Mucosa of rectum (tissue), 2 donors: ENCODE measurements at regions not wholly inside any gene's neighbourhood (a gene's known extent, or its start where the extent isn't known, plus 50 kb on each side); places are given as distances from the start of the nearest gene placed in this dataset.
A peak's percentile ranks its signal among the peaks of the same experiment; 100 is the strongest.

Source experiments
- H3K27ac ChIP-seq, 2 donors: one replicate each; pipeline ENCODE4 v1.7.0; 2013; ENCODE audit warnings: inconsistent platforms in 2 of 2, low read depth in 2 of 2, low read length in 2 of 2
- H3K27me3 ChIP-seq, 2 donors: one replicate each; pipeline ENCODE4 v1.7.0; 2013; ENCODE audit warnings: low read length in 2 of 2; ENCODE audit not compliant: control insufficient read depth in 2 of 2, insufficient read depth in 2 of 2
- H3K36me3 ChIP-seq, 2 donors: one replicate each; pipeline ENCODE4 v1.7.0; 2013; ENCODE audit warnings: low read length in 2 of 2; ENCODE audit not compliant: control insufficient read depth in 2 of 2, insufficient read depth in 2 of 2
- H3K4me1 ChIP-seq, 2 donors: one replicate each; pipeline ENCODE4 v1.7.0; 2013; ENCODE audit warnings: low read length in 2 of 2, mild to moderate bottlenecking in 1 of 2; ENCODE audit not compliant: control insufficient read depth in 2 of 2, insufficient read depth in 2 of 2
- H3K4me3 ChIP-seq, 2 donors: one replicate each; pipeline ENCODE4 v1.7.0; 2013; ENCODE audit warnings: low read length in 2 of 2
- H3K9ac ChIP-seq, 2 donors: one replicate each; pipeline ENCODE4 v1.7.0; 2013; ENCODE audit warnings: low read length in 2 of 2, low read depth in 1 of 2, mild to moderate bottlenecking in 1 of 2
- H3K9me3 ChIP-seq, 2 donors: one replicate each; pipeline ENCODE4 v1.7.0; 2013; ENCODE audit warnings: low read length in 2 of 2; ENCODE audit not compliant: control insufficient read depth in 2 of 2
- donor health status: healthy.
- donor health status: Normal muscosa, but diverticular disease.

DNA sequence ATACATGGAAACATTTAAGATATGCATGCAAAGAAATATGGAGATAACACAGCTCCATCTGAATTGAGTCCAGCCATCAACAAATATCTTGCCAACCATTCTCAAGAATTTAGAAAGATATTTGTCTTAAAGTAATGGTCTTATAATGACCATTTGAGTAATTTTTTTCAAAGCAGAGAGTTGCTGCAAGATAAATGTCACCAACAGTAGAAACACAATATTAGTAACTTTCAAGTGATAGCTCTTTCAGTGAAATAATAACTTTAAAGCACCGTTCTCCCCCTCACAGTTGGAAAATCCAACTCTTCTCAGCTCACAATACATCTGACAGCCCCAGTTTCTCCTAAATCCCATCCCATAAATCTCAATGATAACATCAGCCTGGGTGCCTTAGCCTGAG, 481.0 kb upstream of the ADAMTS5 start:
- Histone ChIP-seq H3K4me1 (no peaks in the 10 kb centered on the region), H3K27ac (no peak overlapping the region), H3K27me3 (no peaks in the 10 kb centered on the region), H3K4me3 (no peak overlapping the region), H3K9ac (no peak overlapping the region), H3K36me3 (no peaks in the 10 kb centered on the region), H3K9me3 (no peaks in the 10 kb centered on the region)

DNA sequence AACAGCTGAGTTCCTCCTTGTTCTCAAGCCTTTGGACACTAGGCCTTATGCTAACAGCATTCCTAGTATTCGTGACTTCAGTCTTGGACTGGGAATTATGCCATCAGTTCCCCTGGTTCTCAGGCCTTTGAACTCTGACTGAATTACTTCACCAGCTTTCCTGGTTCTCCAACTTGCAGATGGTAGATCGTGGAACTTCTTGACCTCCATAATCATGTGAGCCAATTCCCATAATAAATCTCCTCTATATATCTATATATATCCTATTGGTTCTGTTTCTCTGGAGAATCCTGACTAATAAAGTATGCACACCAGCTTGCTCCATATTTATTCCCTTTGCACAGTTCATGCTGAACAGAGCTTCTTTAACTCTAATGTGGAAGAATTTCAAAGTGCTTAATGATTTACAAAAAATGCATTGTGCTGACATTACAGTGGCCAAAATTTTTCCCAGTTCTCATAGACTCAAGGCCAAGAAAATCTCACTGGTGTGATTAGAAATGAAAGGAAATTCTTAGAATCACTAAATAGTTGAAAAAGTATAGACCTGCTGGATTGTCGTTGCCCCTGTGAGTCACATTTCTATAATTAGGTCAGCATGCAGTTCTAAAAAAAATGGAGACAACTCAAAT, 462.9 kb upstream of the ADAMTS5 start:
- no peaks in the 10 kb centered on the region for H3K4me1 ChIP-seq
- H3K4me3 ChIP-seq = no peak overlapping the region
- H3K9me3 ChIP-seq = no peaks in the 10 kb centered on the region
- no peaks in the 10 kb centered on the region for H3K36me3 ChIP-seq
- no peak overlapping the region for H3K9ac ChIP-seq
- H3K27ac ChIP-seq = no peak overlapping the region
- H3K27me3 ChIP-seq = no peaks in the 10 kb centered on the region

DNA sequence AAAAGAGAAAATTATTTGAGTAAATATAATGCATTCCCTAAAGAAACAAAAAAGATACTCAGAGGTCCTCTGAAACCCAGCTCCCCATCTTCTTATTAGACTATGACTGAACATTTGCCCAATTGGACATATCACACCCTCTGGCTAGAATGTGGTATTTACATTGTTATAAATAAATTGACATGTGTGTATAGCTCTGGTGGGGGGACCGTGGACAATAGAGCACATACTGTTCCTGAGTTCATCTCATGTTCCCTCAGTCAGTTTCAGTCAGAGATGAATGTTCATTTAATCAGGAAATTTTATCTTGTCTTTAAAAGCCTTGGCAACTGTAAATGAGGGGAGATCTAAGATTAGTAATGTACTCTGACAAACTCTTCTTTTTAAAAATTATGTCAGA, 459.3 kb upstream of the ADAMTS5 start:
- H3K4me3 ChIP-seq = no peak overlapping the region
- no peaks in the 10 kb centered on the region for H3K36me3 ChIP-seq
- peaks cover 0 to 2% of the 10 kb centered on the region in 2 donors for H3K4me1 ChIP-seq
- H3K9ac ChIP-seq = no peak overlapping the region
- H3K27ac ChIP-seq = no peak overlapping the region
- no peaks in the 10 kb centered on the region for H3K9me3 ChIP-seq
- H3K27me3 ChIP-seq = no peaks in the 10 kb centered on the region

DNA sequence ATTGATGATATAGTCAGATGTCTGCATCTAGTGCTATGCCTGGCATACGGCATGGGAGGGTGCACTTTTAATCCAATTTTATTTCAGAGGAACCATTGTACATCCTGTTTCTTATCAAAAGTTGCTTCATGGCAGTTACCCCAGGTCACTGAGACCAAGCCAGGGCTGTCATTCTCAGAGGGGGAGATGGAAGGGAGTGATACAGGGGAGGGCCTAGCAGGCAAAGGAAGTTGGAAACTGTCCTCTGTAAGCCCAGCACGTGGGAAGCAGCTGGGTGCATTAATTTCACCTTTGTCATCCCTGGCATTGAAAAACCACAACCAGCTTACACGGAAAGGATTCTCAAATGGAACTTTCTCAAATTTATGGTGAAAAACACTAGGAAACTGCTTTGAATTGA, 458.7 kb upstream of the ADAMTS5 start:
- Histone ChIP-seq H3K27me3 (no peaks in the 10 kb centered on the region), H3K4me3 (no peak overlapping the region), H3K9ac (no peak overlapping the region), H3K4me1 (peaks cover 0 to 2% of the 10 kb centered on the region in 2 donors), H3K36me3 (no peaks in the 10 kb centered on the region), H3K9me3 (no peaks in the 10 kb centered on the region), H3K27ac (no peak overlapping the region)

DNA sequence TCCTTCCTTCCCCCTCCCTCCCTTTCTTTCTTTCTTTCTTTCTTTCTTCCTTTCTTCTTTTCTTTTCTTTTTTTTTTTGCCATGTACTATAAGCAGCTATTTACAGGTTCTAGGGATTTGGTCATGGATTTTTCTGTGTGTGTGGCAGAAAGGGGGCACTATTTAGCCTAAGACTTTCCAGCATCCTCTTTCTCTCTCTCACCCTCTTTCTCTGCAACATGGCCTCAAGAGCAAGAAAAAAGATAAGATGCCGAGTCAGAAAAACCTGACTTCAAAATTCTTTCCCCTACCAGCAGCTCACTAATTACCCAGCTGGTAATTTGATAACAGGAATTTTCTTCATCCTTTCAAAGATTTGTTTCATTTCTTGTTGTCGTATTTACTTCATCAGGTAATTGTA, 458.3 kb upstream of the ADAMTS5 start:
- no peaks in the 10 kb centered on the region for H3K9me3 ChIP-seq
- H3K27me3 ChIP-seq = no peaks in the 10 kb centered on the region
- H3K9ac ChIP-seq = no peak overlapping the region
- H3K4me3 ChIP-seq = no peak overlapping the region
- no peak overlapping the region for H3K27ac ChIP-seq
- peaks cover 0 to 2% of the 10 kb centered on the region in 2 donors for H3K4me1 ChIP-seq
- no peaks in the 10 kb centered on the region for H3K36me3 ChIP-seq

DNA sequence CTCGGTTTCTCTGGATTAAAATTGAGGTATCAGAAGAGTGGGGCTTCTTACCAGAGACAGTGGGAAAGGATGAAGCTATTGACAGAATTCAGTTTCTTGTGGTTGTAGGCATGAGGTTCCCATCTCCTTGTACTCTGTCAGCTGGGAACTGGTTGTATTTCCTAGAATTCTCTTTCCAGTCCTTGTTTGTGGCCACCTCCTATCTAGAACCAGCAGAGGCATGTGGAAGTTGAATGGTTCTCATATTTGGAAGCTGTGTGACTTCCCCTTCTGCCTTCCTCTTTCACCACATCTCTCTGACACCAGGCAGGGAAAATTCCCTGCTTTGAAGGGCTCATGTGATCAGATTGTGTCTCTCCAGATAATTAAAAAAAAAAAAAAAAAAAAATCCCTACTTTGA, 457.7 kb upstream of the ADAMTS5 start:
- Histone ChIP-seq H3K4me1 (peaks cover 0 to 2% of the 10 kb centered on the region in 2 donors), H3K27ac (no peak overlapping the region), H3K9ac (no peak overlapping the region), H3K4me3 (no peak overlapping the region), H3K36me3 (no peaks in the 10 kb centered on the region), H3K9me3 (no peaks in the 10 kb centered on the region), H3K27me3 (no peaks in the 10 kb centered on the region)

DNA sequence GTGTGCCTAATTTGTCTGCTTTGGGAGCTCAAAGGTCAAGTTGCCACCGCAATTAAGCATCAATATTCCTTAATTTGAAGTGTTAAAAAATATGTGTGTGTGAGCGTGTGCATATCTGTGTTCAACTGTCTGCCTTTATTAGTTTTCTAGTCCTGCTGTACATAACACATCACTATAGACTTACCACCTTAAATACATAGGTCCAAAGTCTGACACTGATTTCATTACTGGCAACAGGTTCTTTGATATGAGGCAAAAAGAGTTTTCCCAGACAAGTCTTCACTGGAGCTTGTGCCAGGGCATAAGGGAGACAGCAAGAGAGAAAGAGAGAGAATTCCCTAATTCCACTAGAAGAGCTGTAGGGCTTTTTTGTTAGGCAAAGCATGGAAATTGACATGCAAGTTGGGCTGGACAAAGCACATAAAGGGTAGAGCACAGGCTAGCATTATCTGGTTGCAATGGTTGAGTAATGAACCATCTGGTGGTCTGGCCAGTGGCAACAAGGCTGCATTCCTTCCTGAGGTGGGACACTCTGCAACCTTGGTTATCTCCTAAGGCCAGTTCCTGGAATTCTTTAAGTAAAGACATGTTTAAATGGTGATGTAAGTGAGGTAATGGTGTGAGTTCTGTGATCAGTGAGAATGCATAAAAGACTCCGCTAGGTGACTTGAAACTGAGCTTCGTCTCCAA, 457.2 kb upstream of the ADAMTS5 start:
- Histone ChIP-seq H3K4me1 (peaks cover 0 to 2% of the 10 kb centered on the region in 2 donors), H3K9ac (no peak overlapping the region), H3K36me3 (no peaks in the 10 kb centered on the region), H3K27ac (no peak overlapping the region), H3K27me3 (no peaks in the 10 kb centered on the region), H3K9me3 (no peaks in the 10 kb centered on the region), H3K4me3 (no peak overlapping the region)

DNA sequence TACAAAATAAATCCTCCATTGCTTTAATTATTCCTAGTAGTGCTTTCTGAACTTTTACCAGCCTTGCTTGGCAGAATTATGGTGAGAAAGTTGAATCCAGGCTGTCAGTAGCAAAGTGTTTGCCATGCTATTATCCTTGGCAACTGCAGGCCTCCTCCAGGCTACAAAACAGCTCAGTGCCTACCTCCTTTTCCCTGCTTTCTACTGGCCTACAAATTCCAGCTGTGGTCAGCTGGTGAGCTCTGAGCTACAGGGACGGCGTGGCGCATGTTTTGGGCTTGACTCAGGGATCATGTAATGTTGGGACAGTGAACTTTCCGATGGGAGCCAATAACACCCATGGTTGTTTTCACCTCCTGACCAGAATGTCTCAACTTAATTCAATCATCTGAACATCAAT, 456.1 kb upstream of the ADAMTS5 start:
- H3K4me1 ChIP-seq = peaks cover 0 to 2% of the 10 kb centered on the region in 2 donors
- no peaks in the 10 kb centered on the region for H3K36me3 ChIP-seq
- H3K27ac ChIP-seq = no peak overlapping the region
- no peaks in the 10 kb centered on the region for H3K27me3 ChIP-seq
- no peaks in the 10 kb centered on the region for H3K9me3 ChIP-seq
- no peak overlapping the region for H3K4me3 ChIP-seq
- H3K9ac ChIP-seq = no peak overlapping the region

DNA sequence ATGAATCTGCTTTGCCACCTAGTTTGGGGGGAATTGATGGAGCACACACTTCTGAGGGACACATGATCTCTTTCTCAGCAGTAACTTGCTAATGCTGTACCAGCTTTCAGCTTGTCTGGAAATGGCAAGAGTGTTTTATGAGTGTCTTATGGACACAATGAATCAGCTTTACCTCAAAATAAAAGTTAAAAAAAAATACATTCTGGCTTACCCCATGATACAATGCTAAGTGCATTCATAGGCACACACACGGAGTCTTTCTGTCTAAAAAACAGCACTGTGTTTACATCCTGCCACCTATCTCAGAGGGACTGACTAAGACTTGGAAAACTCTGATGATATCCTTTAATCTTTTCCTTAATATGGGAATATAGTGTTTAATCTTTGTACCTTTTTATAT, 455.5 kb upstream of the ADAMTS5 start:
- H3K9me3 ChIP-seq = no peaks in the 10 kb centered on the region
- no peaks in the 10 kb centered on the region for H3K27me3 ChIP-seq
- no peaks in the 10 kb centered on the region for H3K36me3 ChIP-seq
- H3K27ac ChIP-seq = peak overlapping the region in 1 of 2 donors; percentile 23
- no peak overlapping the region for H3K4me3 ChIP-seq
- H3K9ac ChIP-seq = no peak overlapping the region
- peaks cover 0 to 2% of the 10 kb centered on the region in 2 donors for H3K4me1 ChIP-seq

DNA sequence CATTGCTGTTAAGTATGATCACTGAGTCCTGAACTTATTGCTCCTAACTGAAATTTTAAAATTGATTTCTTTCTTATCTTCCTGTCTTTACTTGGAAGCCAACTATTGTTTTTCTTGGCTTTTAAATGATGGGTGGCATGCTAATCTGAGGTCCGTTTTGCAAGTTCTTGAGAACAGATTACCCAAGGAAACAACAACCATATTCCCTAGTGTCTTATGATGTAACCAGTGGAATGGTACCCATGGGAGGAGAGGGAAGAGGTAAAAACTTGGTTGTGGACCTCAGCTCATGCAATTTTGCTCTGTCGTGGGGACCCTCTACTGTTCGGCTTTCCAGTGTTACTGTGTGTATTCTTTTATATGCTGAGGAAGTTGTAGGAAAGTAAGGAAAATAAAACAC, 454.8 kb upstream of the ADAMTS5 start:
- Histone ChIP-seq H3K27ac (no peak overlapping the region), H3K4me3 (no peak overlapping the region), H3K9me3 (no peaks in the 10 kb centered on the region), H3K36me3 (no peaks in the 10 kb centered on the region), H3K4me1 (peaks cover 0 to 2% of the 10 kb centered on the region in 2 donors), H3K27me3 (no peaks in the 10 kb centered on the region), H3K9ac (no peak overlapping the region)
